Mucosa of stomach (tissue), 1 donor: ENCODE measurements at regions not wholly inside any gene's neighbourhood (a gene's known extent, or its start where the extent isn't known, plus 50 kb on each side); places are given as distances from the start of the nearest gene placed in this dataset.

Experiments
- H3K27me3 ChIP-seq: one replicate; pipeline ENCODE4 v1.7.0; 2013; ENCODE audit warnings: mild to moderate bottlenecking, low read length; ENCODE audit not compliant: control insufficient read depth, insufficient read depth
- H3K36me3 ChIP-seq: one replicate; pipeline ENCODE4 v1.7.0; 2013; ENCODE audit warnings: low read length; ENCODE audit not compliant: control insufficient read depth, insufficient read depth
- H3K4me1 ChIP-seq: one replicate; pipeline ENCODE4 v1.7.0; 2013; ENCODE audit warnings: mild to moderate bottlenecking, low read length; ENCODE audit not compliant: control insufficient read depth, insufficient read depth
- H3K4me3 ChIP-seq: one replicate; pipeline ENCODE4 v1.7.0; 2013; ENCODE audit warnings: low read length
- H3K9ac ChIP-seq: one replicate; pipeline ENCODE4 v1.7.0; 2013; ENCODE audit warnings: mild to moderate bottlenecking, low read length, moderate library complexity
- H3K9me3 ChIP-seq: one replicate; pipeline ENCODE4 v1.7.0; 2013; ENCODE audit warnings: mild to moderate bottlenecking, low read length, moderate library complexity; ENCODE audit not compliant: control insufficient read depth
- donor health status: Pancreatic carcinoma.

DNA sequence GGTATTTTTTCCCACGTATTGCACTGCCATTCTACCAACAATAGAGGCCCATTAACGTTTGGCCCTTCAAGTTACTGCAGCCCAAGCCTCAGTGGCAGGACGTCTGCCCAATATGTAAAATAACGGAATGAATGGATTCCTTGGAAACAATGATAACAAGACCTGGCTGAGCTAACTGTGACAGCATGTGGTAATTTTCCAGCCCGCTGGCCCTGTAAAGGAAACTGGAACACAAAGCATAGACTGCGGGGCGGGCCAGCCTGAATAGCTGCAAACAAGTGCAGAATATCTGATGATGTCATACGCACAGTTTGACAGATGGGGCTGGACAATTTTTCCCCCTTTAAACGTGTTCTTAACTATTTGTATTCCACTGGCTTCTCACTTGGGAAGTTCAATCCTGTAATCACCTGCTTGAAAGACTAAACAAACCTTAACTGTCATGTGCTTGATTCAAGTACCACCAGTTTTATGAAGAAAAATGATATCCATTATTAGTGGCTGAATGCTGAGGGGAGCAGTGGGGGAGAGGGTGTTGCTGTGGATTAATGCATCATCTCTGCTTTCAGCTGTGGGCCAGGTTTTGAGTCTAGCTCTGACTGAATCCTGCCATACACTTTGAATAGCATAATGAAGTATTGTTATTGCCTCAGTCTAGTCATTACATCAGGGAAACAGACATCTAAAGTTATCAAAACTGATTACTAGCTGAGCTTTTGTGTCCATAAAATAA, 323.9 kb downstream of the TMEM161B start:
- no peaks in the 10 kb centered on the region for H3K36me3 ChIP-seq
- no peaks in the 10 kb centered on the region for H3K4me1 ChIP-seq
- H3K9me3 ChIP-seq = no peaks in the 10 kb centered on the region
- no peak overlapping the region for H3K4me3 ChIP-seq
- no peaks in the 10 kb centered on the region for H3K27me3 ChIP-seq
- H3K9ac ChIP-seq = no peak overlapping the region

DNA sequence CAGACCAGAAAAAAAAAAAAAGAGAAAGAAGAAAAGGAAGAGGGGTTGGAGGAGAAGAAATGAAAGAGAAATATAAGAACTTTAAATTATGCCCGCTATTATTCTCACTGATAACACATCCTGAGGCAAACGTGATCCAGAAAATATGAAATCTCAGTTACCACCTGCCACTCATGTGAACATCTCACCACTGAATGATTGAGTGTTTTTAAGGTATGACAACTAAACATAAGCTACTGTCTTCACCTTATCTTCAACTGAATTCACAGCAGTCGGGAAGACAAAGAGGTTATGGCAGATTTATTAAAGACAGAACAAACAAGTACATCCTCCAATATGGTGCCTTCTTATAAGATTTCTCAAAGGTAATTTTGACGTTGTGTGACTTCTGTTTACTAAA, 327.9 kb downstream of the TMEM161B start:
- no peak overlapping the region for H3K4me3 ChIP-seq
- no peaks in the 10 kb centered on the region for H3K4me1 ChIP-seq
- H3K9me3 ChIP-seq = no peaks in the 10 kb centered on the region
- H3K36me3 ChIP-seq = no peaks in the 10 kb centered on the region
- no peaks in the 10 kb centered on the region for H3K27me3 ChIP-seq
- H3K9ac ChIP-seq = no peak overlapping the region

DNA sequence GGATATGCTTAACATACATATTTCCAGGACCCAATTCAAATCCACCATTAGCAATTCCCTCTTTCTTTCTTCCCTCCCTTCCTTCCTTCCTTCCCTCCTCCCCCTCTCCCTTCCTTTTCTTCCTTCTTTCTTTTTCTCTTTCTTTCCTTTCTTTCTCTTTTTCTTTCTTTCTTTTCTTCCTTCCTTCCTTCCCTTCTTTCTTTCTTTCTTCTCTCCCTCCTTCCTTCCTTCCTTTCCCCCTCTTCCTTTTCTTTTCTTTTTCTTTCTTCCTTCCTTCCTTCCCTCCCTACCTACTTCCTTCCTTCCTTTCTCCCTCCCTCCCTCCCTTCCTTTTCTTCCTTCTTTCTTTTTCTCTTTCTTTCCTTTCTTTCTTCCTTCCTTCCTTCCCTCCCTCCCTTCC, 332.0 kb downstream of the TMEM161B start:
- H3K9me3 ChIP-seq = no peaks in the 10 kb centered on the region
- H3K9ac ChIP-seq = no peak overlapping the region
- H3K27me3 ChIP-seq = no peaks in the 10 kb centered on the region
- no peaks in the 10 kb centered on the region for H3K4me1 ChIP-seq
- no peaks in the 10 kb centered on the region for H3K36me3 ChIP-seq
- H3K4me3 ChIP-seq = no peak overlapping the region

- no peaks in the 10 kb centered on the region for H3K27me3 ChIP-seq
- H3K9me3 ChIP-seq = no peaks in the 10 kb centered on the region
These were observed 344.2 kb downstream of the TMEM161B start for GRCh38 chr5:87924436-87924835.

GRCh38 chr5:87916320-87916719, 352.3 kb downstream of the TMEM161B start:
- H3K9me3 ChIP-seq = no peaks in the 10 kb centered on the region
- no peaks in the 10 kb centered on the region for H3K4me1 ChIP-seq
- H3K4me3 ChIP-seq = no peak overlapping the region
- no peaks in the 10 kb centered on the region for H3K36me3 ChIP-seq
- H3K9ac ChIP-seq = no peak overlapping the region
- H3K27me3 ChIP-seq = no peaks in the 10 kb centered on the region

More at GRCh38 chr5:87924436-87924835, 344.2 kb downstream of the TMEM161B start:
- no peaks in the 10 kb centered on the region for H3K36me3 ChIP-seq
- H3K9ac ChIP-seq = no peak overlapping the region
- H3K4me3 ChIP-seq = no peak overlapping the region
- H3K4me1 ChIP-seq = no peaks in the 10 kb centered on the region

DNA sequence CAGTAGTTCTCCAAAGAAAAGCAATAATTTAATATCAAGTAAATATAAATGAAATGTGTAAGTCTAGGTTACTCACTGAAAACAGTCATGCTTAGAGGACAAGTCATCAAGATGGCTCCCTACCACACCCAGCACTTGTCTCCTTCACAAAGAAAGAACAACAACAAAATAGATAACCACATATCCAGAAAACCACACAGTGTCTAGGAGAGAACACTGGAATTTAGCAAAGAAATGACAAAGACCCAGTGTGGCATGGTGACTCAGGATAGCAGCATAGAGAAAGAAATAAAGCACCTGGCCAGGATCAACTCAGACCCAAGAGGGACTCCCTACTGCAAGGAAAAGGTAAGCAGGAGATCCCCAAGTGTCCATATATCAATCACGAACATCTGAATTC, 356.2 kb downstream of the TMEM161B start:
- H3K4me3 ChIP-seq = no peak overlapping the region
- no peaks in the 10 kb centered on the region for H3K4me1 ChIP-seq
- H3K36me3 ChIP-seq = no peaks in the 10 kb centered on the region
- no peaks in the 10 kb centered on the region for H3K27me3 ChIP-seq
- no peak overlapping the region for H3K9ac ChIP-seq
- H3K9me3 ChIP-seq = no peaks in the 10 kb centered on the region

- Histone ChIP-seq H3K27me3 (no peaks in the 10 kb centered on the region), H3K9ac (no peak overlapping the region), H3K4me3 (no peak overlapping the region), H3K36me3 (no peaks in the 10 kb centered on the region), H3K9me3 (no peaks in the 10 kb centered on the region), H3K4me1 (no peaks in the 10 kb centered on the region)
These were observed 359.3 kb downstream of the TMEM161B start for GRCh38 chr5:87909382-87909781.

DNA sequence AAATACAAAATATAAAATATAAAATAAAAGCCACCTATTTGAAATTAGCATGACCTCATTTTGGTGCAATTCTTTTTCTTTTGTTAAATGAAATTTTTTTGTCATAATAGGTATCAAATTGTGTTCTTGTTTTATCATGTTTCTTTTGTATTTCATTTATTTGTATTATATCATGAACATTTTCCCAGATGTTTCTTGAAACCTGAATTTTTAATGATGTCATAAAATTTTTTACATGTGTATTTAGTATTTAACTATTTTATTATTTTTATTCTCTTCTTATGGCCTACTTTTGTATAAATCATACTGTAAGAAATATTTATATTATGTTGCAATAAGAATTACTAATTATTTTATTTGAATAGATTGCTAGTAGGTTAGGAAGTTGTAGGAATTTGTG, 361.7 kb downstream of the TMEM161B start:
- no peaks in the 10 kb centered on the region for H3K9me3 ChIP-seq
- H3K4me3 ChIP-seq = no peak overlapping the region
- H3K4me1 ChIP-seq = no peaks in the 10 kb centered on the region
- no peaks in the 10 kb centered on the region for H3K27me3 ChIP-seq
- no peak overlapping the region for H3K9ac ChIP-seq
- H3K36me3 ChIP-seq = no peaks in the 10 kb centered on the region

DNA sequence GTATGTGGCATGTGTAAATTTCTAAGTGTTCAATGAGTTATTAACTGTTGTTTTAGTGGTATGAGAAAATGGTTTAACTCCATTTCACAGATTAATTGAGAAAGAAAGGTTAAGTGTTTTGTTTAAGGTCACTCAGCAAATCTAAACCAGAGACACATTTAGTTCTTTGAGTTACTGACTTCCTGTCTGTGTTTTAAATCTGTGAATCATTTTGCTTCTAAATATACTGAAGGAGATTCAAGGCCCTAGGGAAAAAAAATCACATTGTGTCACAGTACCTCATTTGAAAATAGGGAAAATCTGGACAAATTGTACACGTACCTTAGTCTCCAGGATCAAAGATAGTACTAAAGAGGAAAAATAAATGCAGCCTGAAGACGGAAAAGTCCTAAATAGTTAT, 368.2 kb downstream of the TMEM161B start:
- Histone ChIP-seq H3K9ac (no peak overlapping the region), H3K4me3 (no peak overlapping the region), H3K4me1 (no peaks in the 10 kb centered on the region), H3K36me3 (no peaks in the 10 kb centered on the region), H3K27me3 (no peaks in the 10 kb centered on the region), H3K9me3 (no peaks in the 10 kb centered on the region)

DNA sequence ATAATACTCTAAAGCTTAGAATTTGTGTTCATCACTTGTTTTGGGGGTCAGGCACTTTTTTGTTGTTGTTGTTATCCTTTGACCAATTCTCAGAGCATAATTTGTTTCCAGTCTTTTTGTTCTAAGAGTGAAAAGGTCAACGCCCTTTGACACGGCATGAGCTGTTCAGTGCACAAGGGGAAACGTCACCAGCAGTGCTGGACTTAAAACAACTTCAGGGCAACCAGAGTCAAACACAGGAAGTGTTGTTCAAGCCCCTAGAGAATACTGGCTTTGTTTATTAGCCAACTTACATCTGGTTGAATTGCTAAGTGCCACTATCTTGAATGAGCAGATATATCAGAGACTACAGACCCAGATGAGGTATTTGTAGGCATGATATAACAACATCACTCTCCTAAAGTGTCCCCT, 368.9 kb downstream of the TMEM161B start:
- H3K4me3 ChIP-seq = no peak overlapping the region
- H3K4me1 ChIP-seq = no peaks in the 10 kb centered on the region
- no peaks in the 10 kb centered on the region for H3K27me3 ChIP-seq
- no peak overlapping the region for H3K9ac ChIP-seq
- no peaks in the 10 kb centered on the region for H3K9me3 ChIP-seq
- H3K36me3 ChIP-seq = no peaks in the 10 kb centered on the region

GRCh38 chr5:87899208-87899661, 369.4 kb downstream of the TMEM161B start:
- Histone ChIP-seq H3K4me1 (no peaks in the 10 kb centered on the region), H3K9me3 (no peaks in the 10 kb centered on the region), H3K9ac (no peak overlapping the region), H3K4me3 (no peak overlapping the region), H3K36me3 (no peaks in the 10 kb centered on the region), H3K27me3 (no peaks in the 10 kb centered on the region)

- H3K9ac ChIP-seq = no peak overlapping the region
- H3K9me3 ChIP-seq = no peaks in the 10 kb centered on the region
These were observed 370.1 kb downstream of the TMEM161B start for GRCh38 chr5:87898574-87898973.

DNA sequence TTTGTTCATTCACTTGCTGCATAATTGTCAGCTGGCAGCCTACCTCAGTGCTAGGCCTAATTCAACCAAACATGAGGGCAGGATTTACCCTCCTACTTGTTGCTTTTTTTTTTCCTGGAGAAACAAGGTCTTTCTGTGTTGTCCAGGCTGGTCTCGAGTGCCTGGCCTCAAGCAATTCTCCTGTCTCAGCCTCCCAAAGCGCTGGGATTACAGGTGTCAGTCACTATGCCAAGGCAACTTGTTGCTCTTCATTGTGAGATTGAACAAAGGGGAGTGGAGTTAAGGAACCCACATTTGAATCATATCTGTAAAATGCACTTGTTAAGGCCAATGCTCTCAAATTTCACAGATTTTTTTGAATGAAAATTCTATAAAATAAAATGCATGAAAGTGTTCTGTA, 380.5 kb downstream of the TMEM161B start:
- H3K27me3 ChIP-seq = no peaks in the 10 kb centered on the region
- no peaks in the 10 kb centered on the region for H3K4me1 ChIP-seq
- no peak overlapping the region for H3K4me3 ChIP-seq
- H3K9me3 ChIP-seq = no peaks in the 10 kb centered on the region
- H3K36me3 ChIP-seq = no peaks in the 10 kb centered on the region
- H3K9ac ChIP-seq = no peak overlapping the region

More at GRCh38 chr5:87898574-87898973, 370.1 kb downstream of the TMEM161B start:
- Histone ChIP-seq H3K4me3 (no peak overlapping the region), H3K4me1 (no peaks in the 10 kb centered on the region), H3K36me3 (no peaks in the 10 kb centered on the region), H3K27me3 (no peaks in the 10 kb centered on the region)
